Cerebellar nuclear complex (tissue), 1 donor: ENCODE measurements at regions not wholly inside any gene's neighbourhood (a gene's known extent, or its start where the extent isn't known, plus 50 kb on each side); places are given as distances from the start of the nearest gene placed in this dataset.

ENCODE experiments used
- DNase-seq, 2 experiments: peaks; one replicate each; lab custom pipeline; 2025; lab: John Stamatoyannopoulos, UW

GRCh38 chr3:150094150-150094933, 123.6 kb upstream of the PFN2 start:
- no peak for DNase-seq

GRCh38 chr3:150091626-150092025, 120.9 kb upstream of the PFN2 start:
- DNase-seq: no peak

- DNase-seq: no peak
Observed at GRCh38 chr3:150090877-150091276, 120.2 kb upstream of the PFN2 start.

- DNase-seq: no peak
Observed at GRCh38 chr3:150090006-150090405, 119.3 kb upstream of the PFN2 start.

- DNase-seq: no peak
Observed at GRCh38 chr3:150084128-150084527, 113.4 kb upstream of the PFN2 start.

- DNase-seq: no peak
Observed at GRCh38 chr3:150083655-150084042, 113.0 kb upstream of the PFN2 start.

GRCh38 chr3:150082898-150083654, 112.4 kb upstream of the PFN2 start:
- DNase-seq: no peak

GRCh38 chr3:150081084-150081483, 110.4 kb upstream of the PFN2 start:
- DNase-seq: no peak

GRCh38 chr3:150080058-150080730, 109.5 kb upstream of the PFN2 start:
- no peak for DNase-seq

GRCh38 chr3:150079029-150079739, 108.5 kb upstream of the PFN2 start:
- no peak for DNase-seq

GRCh38 chr3:150077581-150078247, 107.0 kb upstream of the PFN2 start:
- no peak for DNase-seq

- no peak for DNase-seq
Observed at GRCh38 chr3:150077107-150077506, 106.4 kb upstream of the PFN2 start.

- no peak for DNase-seq
Observed at GRCh38 chr3:150076443-150076842, 105.7 kb upstream of the PFN2 start.

- no peak for DNase-seq
Observed at GRCh38 chr3:150075417-150075865, 104.7 kb upstream of the PFN2 start.

- DNase-seq: no peak
Observed at GRCh38 chr3:150074697-150075416, 104.2 kb upstream of the PFN2 start.

GRCh38 chr3:150074277-150074676, 103.6 kb upstream of the PFN2 start:
- no peak for DNase-seq

GRCh38 chr3:150073513-150073912, 102.8 kb upstream of the PFN2 start:
- no peak for DNase-seq

GRCh38 chr3:150073031-150073430, 102.3 kb upstream of the PFN2 start:
- no peak for DNase-seq

GRCh38 chr3:150072576-150072975, 101.9 kb upstream of the PFN2 start:
- no peak for DNase-seq

- no peak for DNase-seq
Observed at GRCh38 chr3:150070271-150070670, 99.6 kb upstream of the PFN2 start.

- no peak for DNase-seq
Observed at GRCh38 chr3:150069633-150070032, 98.9 kb upstream of the PFN2 start.
